ENCODE measurements at regions not wholly inside any gene's neighbourhood (a gene's known extent, or its start where the extent isn't known, plus 50 kb on each side); places are given as distances from the start of the nearest gene placed in this dataset.

- no peak for TF ChIP-seq EP300 (IDR thresholded peaks at IDR 0.05)
- no peak for TF ChIP-seq CTCF (IDR thresholded peaks at IDR 0.05)
- TF ChIP-seq POLR2A (IDR thresholded peaks at IDR 0.05) = no peak
These were observed 280.4 kb upstream of the HSF2 start for GRCh38 chr6:122118945-122119506.

Measured in ovary (tissue), 3 donors.